SK-N-SH (cell line): ENCODE measurements at regions not wholly inside any gene's neighbourhood (a gene's known extent, or its start where the extent isn't known, plus 50 kb on each side); places are given as distances from the start of the nearest gene placed in this dataset.

ENCODE experiments used
- CTCF ChIA-PET: fragments of 300-600, 350-600 bp; formaldehyde crosslinking; extraction: SDS; loops from one replicate; lab custom pipeline; 2021; lab: Yijun Ruan, JAX
- POLR2A ChIA-PET: fragments of 350-600 bp; sonication (Branson Sonifier 250); formaldehyde crosslinking; extraction: SDS; loops from one replicate; lab custom pipeline; 2020; ENCODE audit warnings: antibody characterized with exemption, inconsistent platforms; lab: Yijun Ruan, JAX
- DNase-seq: peaks from one replicate; pipeline ENCODE4 v3.0.0; 2012
- H2AFZ ChIP-seq: fragments of 200-600 bp; sonication (generic); 2 replicates; pipeline ENCODE4 v1.8.1; 2016; ENCODE audit warnings: antibody characterized with exemption, mild to moderate bottlenecking, low read depth
- H3F3A ChIP-seq: fragments of 200-600 bp; sonication (generic); replicated peaks from 2 replicates; pipeline ENCODE3; 2016; ENCODE audit warnings: antibody characterized with exemption, mild to moderate bottlenecking; ENCODE audit not compliant: insufficient read depth
- H3K27ac ChIP-seq, 2 experiments: fragments of 200-500 bp in 1 of 2; fragments of 200-600 bp in 1 of 2; sonication (Bioruptor generic) in 1 of 2; sonication (generic), shearing (Covaris generic) in 1 of 2; 2 replicates each; pipeline versions ENCODE4 v1.5.1 to v1.6.1; 2014 to 2016; ENCODE audit warnings: low read depth in 2 of 2, inconsistent platforms in 1 of 2, low read length in 1 of 2, mild to moderate bottlenecking in 1 of 2, mixed read lengths in 1 of 2
- H3K27me3 ChIP-seq: fragments of 200-600 bp; sonication (generic), shearing (Covaris generic); 2 replicates; pipeline ENCODE4 v1.6.1; 2016; ENCODE audit warnings: mixed run types; ENCODE audit not compliant: insufficient read depth
- H3K36me3 ChIP-seq, 2 experiments: fragments of 200-500 bp in 1 of 2; fragments of 200-600 bp in 1 of 2; sonication (Bioruptor generic) in 1 of 2; sonication (generic) in 1 of 2; replicated peaks in 1 of 2; 2 replicates each; pipeline versions ENCODE3 to v1.5.1; 2014 to 2016; ENCODE audit warnings: low read length in 1 of 2, mild to moderate bottlenecking in 1 of 2; ENCODE audit not compliant: insufficient read depth in 2 of 2, control insufficient read depth in 1 of 2
- H3K4me1 ChIP-seq, 2 experiments: fragments of 200-500 bp in 1 of 2; fragments of 200-600 bp in 1 of 2; sonication (Bioruptor generic) in 1 of 2; sonication (generic), shearing (Covaris generic) in 1 of 2; 2 replicates each; pipeline versions ENCODE4 v1.5.1 to v1.6.1; 2014 to 2016; ENCODE audit warnings: low read depth in 1 of 2, low read length in 1 of 2, mixed run types in 1 of 2; ENCODE audit not compliant: insufficient read depth in 2 of 2, control insufficient read depth in 1 of 2
- H3K4me2 ChIP-seq: fragments of 200-600 bp; sonication (generic), shearing (Covaris generic); 2 replicates; pipeline ENCODE4 v1.6.1; 2017; ENCODE audit warnings: mixed run types
- H3K4me3 ChIP-seq, 2 experiments: fragments of 200-500 bp in 1 of 2; fragments of 200-600 bp in 1 of 2; sonication (Bioruptor generic) in 1 of 2; sonication (generic), shearing (Covaris generic) in 1 of 2; 2 replicates each; pipeline versions ENCODE4 v1.5.1 to v1.8.1; 2014 to 2016; ENCODE audit warnings: low read depth in 2 of 2, inconsistent platforms in 1 of 2, low read length in 1 of 2, mild to moderate bottlenecking in 1 of 2, mixed read lengths in 1 of 2, moderate library complexity in 1 of 2
- H3K79me2 ChIP-seq: fragments of 200-600 bp; sonication (generic); 2 replicates; pipeline ENCODE4 v1.8.1; 2017; ENCODE audit warnings: mild to moderate bottlenecking; ENCODE audit not compliant: insufficient read depth
- H3K9ac ChIP-seq: fragments of 200-600 bp; sonication (generic); 2 replicates; pipeline ENCODE4 v1.6.1; 2017; ENCODE audit warnings: mixed run types
- H3K9me2 ChIP-seq: fragments of 200-600 bp; sonication (generic); 2 replicates; pipeline ENCODE4 v1.6.1; 2017; ENCODE audit warnings: mixed run types
- H3K9me3 ChIP-seq: fragments of 200-600 bp; sonication (generic); 2 replicates; pipeline ENCODE4 v1.6.1; 2017; ENCODE audit warnings: mixed run types, mild to moderate bottlenecking, moderate library complexity
- H4K20me1 ChIP-seq: fragments of 200-600 bp; sonication (generic); 2 replicates; pipeline ENCODE4 v1.6.1; 2017; ENCODE audit warnings: mild to moderate bottlenecking, mixed run types; ENCODE audit not compliant: insufficient read depth
- ELF1 ChIP-seq: IDR thresholded peaks from 2 replicates; pipeline ENCODE4 v1.4.0; 2012
- EP300 ChIP-seq, 2 experiments: IDR thresholded peaks; 2 replicates each; pipeline versions ENCODE4 v1.4.0 to v1.6.1; 2012; ENCODE audit warnings: borderline replicate concordance in 1 of 2, low read depth in 1 of 2, low read length in 1 of 2
- EZH2phosphoT487 ChIP-seq: fragments of 200-600 bp; sonication (generic); IDR thresholded peaks from 2 replicates; pipeline ENCODE4 v1.6.1; 2017; ENCODE audit warnings: low read depth, mixed run types, mild to moderate bottlenecking, antibody characterized with exemption, moderate library complexity, borderline replicate concordance
- FOSL2 ChIP-seq: IDR thresholded peaks from 2 replicates; pipeline ENCODE4 v1.4.0; 2012; ENCODE audit warnings: low read depth, mild to moderate bottlenecking, moderate library complexity, borderline replicate concordance
- GABPA ChIP-seq: IDR thresholded peaks from 2 replicates; pipeline ENCODE4 v1.4.0; 2012; ENCODE audit warnings: low read depth, mild to moderate bottlenecking
- GATA2 ChIP-seq: sonication (generic); formaldehyde crosslinking; IDR thresholded peaks from 2 replicates; pipeline ENCODE4 v1.5.0; 2020; ENCODE audit warnings: mild to moderate bottlenecking, missing genetic modification reagents
- JUND ChIP-seq: IDR thresholded peaks from 2 replicates; pipeline ENCODE4 v1.4.0; 2012
- MEF2A ChIP-seq: IDR thresholded peaks from 2 replicates; pipeline ENCODE4 v1.4.0; 2012; ENCODE audit warnings: low read depth, borderline replicate concordance
- MXI1 ChIP-seq: IDR thresholded peaks from 2 replicates; pipeline ENCODE4 v1.6.1; 2012; ENCODE audit warnings: mild to moderate bottlenecking, low read depth, low read length, improper control_type of control experiment
- PBX3 ChIP-seq: IDR thresholded peaks from 2 replicates; pipeline ENCODE4; 2012
- RAD21 ChIP-seq: IDR thresholded peaks from 2 replicates; pipeline ENCODE4 v1.6.1; 2012; ENCODE audit warnings: mild to moderate bottlenecking, low read length
- RFX5 ChIP-seq: IDR thresholded peaks from 2 replicates; pipeline ENCODE4 v1.6.1; 2012; ENCODE audit warnings: mild to moderate bottlenecking, improper control_type of control experiment, low read length
- SIN3A ChIP-seq: IDR thresholded peaks from 2 replicates; pipeline ENCODE4 v1.6.1; 2012; ENCODE audit warnings: low read depth, mild to moderate bottlenecking, low read length, moderate library complexity, borderline replicate concordance
- SMC3 ChIP-seq: IDR thresholded peaks from 2 replicates; pipeline ENCODE4 v1.6.1; 2012; ENCODE audit warnings: low read depth, low read length, improper control_type of control experiment
- TCF12 ChIP-seq: IDR thresholded peaks from 2 replicates; pipeline ENCODE4 v1.4.0; 2012
- TEAD4 ChIP-seq: IDR thresholded peaks from 2 replicates; pipeline ENCODE4 v1.4.0; 2012; ENCODE audit warnings: mild to moderate bottlenecking, borderline replicate concordance; ENCODE audit not compliant: insufficient read depth
- USF1 ChIP-seq: IDR thresholded peaks from 2 replicates; pipeline ENCODE4 v1.4.0; 2012; ENCODE audit warnings: low read depth, borderline replicate concordance
- YY1 ChIP-seq: IDR thresholded peaks from 2 replicates; pipeline ENCODE4 v1.4.0; 2012; ENCODE audit warnings: low read depth, mild to moderate bottlenecking
- WGBS: methylation state at CpG from one replicate; pipeline ENCODE4 v1.1.6; 2017; ENCODE audit warnings: low lambda C conversion rate; 5-methylcytosine and 5-hydroxymethylcytosine counted together
- TF ChIP-seq, protein P1 (sequence below): fragments of 200-600 bp; sonication (generic); IDR thresholded peaks from 2 replicates; pipeline ENCODE4 v1.6.1; 2017; ENCODE audit warnings: antibody characterized with exemption, mild to moderate bottlenecking, moderate library complexity
- TF ChIP-seq, protein P2 (sequence below): IDR thresholded peaks from 2 replicates; pipeline ENCODE4 v1.6.1; 2012; ENCODE audit warnings: mild to moderate bottlenecking, low read depth, low read length, moderate library complexity

DNA sequence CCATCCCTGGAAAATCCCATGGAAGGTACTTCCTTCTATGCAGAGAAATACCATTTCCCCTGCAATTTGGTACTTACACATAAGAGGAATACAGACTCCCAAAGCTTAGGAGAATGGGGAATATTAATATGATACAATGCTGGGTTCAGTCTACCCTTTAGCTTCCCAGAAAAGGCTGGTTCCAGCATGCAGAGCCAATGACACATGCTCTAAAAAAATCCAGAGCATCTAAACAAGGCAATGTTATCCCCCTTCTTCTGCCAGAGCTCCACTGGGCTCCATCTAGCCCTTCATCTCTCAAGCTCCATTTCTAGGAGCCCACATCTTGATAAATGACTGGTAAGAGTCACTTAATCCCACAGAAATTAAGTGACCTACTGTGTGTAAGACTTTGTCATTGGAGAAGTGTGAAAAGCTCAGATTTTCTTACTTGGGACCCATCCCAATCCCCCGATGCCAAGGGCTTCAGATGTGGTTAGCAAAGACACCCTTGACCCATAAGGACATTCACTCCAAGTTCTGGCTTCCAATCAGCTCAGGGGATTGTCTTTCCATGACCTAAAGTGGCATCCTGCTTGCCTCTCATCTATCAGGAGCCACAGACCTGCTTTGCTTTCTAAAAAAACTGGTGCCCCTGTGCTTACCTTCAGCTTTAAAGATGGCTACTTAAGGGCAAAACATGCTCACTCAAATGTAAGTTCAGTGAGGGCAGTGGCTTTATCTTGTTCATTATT, 137.5 kb downstream of the UNC5CL start:
- H3K79me2 ChIP-seq: no peaks in the 10 kb centered on the region
- no peaks in the 10 kb centered on the region for H3K4me1 ChIP-seq
- POLR2A ChIA-PET: no interaction called here
- no peaks in the 10 kb centered on the region for H3K36me3 ChIP-seq
- H3F3A ChIP-seq: no peaks in the 10 kb centered on the region
- H2AFZ ChIP-seq: no peak overlapping the region
- CTCF ChIA-PET: interaction anchor here (2.6 kb wide), 1 partner anchor 11 kb away, joined by 15 read pairs; no protein-coding TSS in a partner anchor
- no peak overlapping the region for H3K4me3 ChIP-seq
- TF ChIP-seq YY1 (no peak), SMC3 (no peak), MXI1 (no peak), SIN3A (no peak), EP300 (IDR thresholded peaks at IDR 0.05; ENCODE audit: borderline replicate concordance in 1 of 2, low read depth in 1 of 2, low read length in 1 of 2) (no peak), JUND (no peak), RAD21 (no peak), PBX3 (no peak), MEF2A (no peak), TEAD4 (no peak), FOSL2 (no peak), EZH2phosphoT487 (no peak), ELF1 (no peak), RFX5 (no peak)
- WGBS: 88% methylated on average over 1 of the region's 1 CpG
- no peaks in the 10 kb centered on the region for H3K9me2 ChIP-seq
- H3K27me3 ChIP-seq: no peaks in the 10 kb centered on the region
- no peak for DNase-seq
- no peak overlapping the region for H3K9ac ChIP-seq
- H4K20me1 ChIP-seq: no peaks in the 10 kb centered on the region
- H3K27ac ChIP-seq: no peak overlapping the region
- H3K9me3 ChIP-seq: no peaks in the 10 kb centered on the region
- no peak overlapping the region for H3K4me2 ChIP-seq

- TF ChIP-seq, protein P1, sequence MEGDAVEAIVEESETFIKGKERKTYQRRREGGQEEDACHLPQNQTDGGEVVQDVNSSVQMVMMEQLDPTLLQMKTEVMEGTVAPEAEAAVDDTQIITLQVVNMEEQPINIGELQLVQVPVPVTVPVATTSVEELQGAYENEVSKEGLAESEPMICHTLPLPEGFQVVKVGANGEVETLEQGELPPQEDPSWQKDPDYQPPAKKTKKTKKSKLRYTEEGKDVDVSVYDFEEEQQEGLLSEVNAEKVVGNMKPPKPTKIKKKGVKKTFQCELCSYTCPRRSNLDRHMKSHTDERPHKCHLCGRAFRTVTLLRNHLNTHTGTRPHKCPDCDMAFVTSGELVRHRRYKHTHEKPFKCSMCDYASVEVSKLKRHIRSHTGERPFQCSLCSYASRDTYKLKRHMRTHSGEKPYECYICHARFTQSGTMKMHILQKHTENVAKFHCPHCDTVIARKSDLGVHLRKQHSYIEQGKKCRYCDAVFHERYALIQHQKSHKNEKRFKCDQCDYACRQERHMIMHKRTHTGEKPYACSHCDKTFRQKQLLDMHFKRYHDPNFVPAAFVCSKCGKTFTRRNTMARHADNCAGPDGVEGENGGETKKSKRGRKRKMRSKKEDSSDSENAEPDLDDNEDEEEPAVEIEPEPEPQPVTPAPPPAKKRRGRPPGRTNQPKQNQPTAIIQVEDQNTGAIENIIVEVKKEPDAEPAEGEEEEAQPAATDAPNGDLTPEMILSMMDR: no peak
- no peak for TF ChIP-seq GABPA
- no peak for TF ChIP-seq MXI1
- TF ChIP-seq PBX3: no peak
- no peak for TF ChIP-seq TCF12
- TF ChIP-seq RAD21: no peak
- TF ChIP-seq, protein P2, sequence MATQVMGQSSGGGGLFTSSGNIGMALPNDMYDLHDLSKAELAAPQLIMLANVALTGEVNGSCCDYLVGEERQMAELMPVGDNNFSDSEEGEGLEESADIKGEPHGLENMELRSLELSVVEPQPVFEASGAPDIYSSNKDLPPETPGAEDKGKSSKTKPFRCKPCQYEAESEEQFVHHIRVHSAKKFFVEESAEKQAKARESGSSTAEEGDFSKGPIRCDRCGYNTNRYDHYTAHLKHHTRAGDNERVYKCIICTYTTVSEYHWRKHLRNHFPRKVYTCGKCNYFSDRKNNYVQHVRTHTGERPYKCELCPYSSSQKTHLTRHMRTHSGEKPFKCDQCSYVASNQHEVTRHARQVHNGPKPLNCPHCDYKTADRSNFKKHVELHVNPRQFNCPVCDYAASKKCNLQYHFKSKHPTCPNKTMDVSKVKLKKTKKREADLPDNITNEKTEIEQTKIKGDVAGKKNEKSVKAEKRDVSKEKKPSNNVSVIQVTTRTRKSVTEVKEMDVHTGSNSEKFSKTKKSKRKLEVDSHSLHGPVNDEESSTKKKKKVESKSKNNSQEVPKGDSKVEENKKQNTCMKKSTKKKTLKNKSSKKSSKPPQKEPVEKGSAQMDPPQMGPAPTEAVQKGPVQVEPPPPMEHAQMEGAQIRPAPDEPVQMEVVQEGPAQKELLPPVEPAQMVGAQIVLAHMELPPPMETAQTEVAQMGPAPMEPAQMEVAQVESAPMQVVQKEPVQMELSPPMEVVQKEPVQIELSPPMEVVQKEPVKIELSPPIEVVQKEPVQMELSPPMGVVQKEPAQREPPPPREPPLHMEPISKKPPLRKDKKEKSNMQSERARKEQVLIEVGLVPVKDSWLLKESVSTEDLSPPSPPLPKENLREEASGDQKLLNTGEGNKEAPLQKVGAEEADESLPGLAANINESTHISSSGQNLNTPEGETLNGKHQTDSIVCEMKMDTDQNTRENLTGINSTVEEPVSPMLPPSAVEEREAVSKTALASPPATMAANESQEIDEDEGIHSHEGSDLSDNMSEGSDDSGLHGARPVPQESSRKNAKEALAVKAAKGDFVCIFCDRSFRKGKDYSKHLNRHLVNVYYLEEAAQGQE: no peak
- TF ChIP-seq RFX5: no peak
- no peak for TF ChIP-seq EZH2phosphoT487
- TF ChIP-seq GATA2 (CRISPR knock-in tag): no peak
- TF ChIP-seq USF1: no peak
These were observed 138.2 kb downstream of the UNC5CL start for GRCh38 chr6:40900791-40901190.

More at GRCh38 chr6:40900791-40901190, 138.2 kb downstream of the UNC5CL start:
- Histone ChIP-seq H2AFZ (no peak overlapping the region), H3K9ac (no peak overlapping the region), H3K79me2 (no peaks in the 10 kb centered on the region), H3F3A (no peaks in the 10 kb centered on the region), H3K4me1 (no peaks in the 10 kb centered on the region), H4K20me1 (no peaks in the 10 kb centered on the region), H3K4me3 (no peak overlapping the region), H3K4me2 (no peak overlapping the region), H3K36me3 (no peaks in the 10 kb centered on the region), H3K9me2 (no peaks in the 10 kb centered on the region), H3K27ac (no peak overlapping the region), H3K9me3 (no peaks in the 10 kb centered on the region), H3K27me3 (no peaks in the 10 kb centered on the region)
- WGBS: 52% methylated on average over 5 of the region's 5 CpGs
- ChIA-PET CTCF (interaction anchor here (1.4 to 2.6 kb wide), 2 partner anchors 11 to 26 kb away, joined by 3 to 15 read pairs; no protein-coding TSS in a partner anchor), POLR2A (no interaction called here)
- no peak for DNase-seq
